HG02970 (cell line): ENCODE measurements at regions not wholly inside any gene's neighbourhood (a gene's known extent, or its start where the extent isn't known, plus 50 kb on each side); places are given as distances from the start of the nearest gene placed in this dataset.

Experiments used
- ATAC-seq: cut with Tn5 transposase; IDR thresholded peaks from one replicate; pipeline ENCODE4 v1.9.1; 2021; ENCODE audit warnings: mild to moderate bottlenecking, moderate library complexity, moderate number of reproducible peaks; ENCODE audit not compliant: unreplicated experiment, low FRiP score

- ATAC-seq, result no peak
Observed at GRCh38 chr10:3237530-3237929, 64.9 kb upstream of the PITRM1 start.

DNA sequence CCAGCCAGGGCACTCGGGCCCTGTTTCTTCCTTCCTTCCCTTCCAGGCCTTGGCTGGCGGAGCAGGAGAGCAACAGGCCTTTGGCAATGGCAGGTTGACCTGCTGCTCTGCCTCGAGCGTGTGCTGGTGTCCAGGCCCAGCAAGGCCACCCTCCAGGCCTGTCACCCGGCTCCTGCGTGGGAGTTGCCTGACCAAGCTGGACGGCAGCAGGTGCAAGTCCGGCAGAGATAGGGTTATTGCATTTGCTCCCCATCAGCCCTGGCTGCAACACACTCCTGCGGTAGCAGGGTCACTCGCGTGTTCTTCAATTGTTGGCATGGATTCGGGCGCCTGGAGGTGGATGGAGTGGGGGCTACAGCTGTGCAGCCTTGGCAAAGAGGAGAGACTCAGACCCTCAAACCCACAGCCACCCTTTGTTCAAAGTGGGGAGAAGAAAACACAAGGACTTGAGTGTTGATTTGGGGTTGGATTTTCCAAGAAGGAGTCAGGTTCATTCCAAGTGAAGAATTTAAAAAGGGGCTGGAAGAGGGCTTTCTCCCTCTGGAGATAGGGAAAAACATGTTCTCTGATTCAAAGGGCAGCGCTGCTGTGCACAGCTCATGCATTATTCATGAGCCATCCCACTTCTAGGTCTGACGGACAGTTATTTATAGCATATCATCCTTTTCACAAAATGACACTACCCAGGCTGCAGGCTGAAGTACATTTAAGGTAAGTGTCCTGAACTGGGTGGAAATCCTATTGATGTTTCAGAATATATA, 64.2 kb upstream of the PITRM1 start:
- no peak for ATAC-seq

DNA sequence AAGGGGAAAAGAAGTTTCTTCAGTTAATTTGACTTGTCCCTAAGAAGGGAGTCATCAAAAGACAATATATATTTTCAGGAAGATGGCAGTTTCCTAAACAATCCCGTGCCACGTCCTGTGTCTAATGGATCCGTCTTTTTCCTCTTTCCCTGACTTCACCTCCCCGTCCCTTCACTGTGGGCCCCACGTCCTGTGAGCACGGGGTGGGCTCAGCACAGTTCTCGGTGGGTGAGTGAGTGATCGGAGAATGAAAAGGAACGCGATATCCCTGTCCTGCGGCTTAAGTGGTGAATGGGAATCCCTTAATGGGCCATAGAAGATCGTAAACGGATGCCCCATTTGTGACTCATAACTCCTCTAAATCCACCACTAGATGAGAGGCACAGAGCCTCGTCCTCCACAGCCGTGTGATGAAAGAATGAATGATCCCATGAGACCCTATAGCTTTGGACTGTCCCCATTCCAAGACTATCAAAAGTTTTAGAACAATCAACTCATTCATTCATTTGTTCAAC, 63.5 kb upstream of the PITRM1 start:
- ATAC-seq, result no peak

DNA sequence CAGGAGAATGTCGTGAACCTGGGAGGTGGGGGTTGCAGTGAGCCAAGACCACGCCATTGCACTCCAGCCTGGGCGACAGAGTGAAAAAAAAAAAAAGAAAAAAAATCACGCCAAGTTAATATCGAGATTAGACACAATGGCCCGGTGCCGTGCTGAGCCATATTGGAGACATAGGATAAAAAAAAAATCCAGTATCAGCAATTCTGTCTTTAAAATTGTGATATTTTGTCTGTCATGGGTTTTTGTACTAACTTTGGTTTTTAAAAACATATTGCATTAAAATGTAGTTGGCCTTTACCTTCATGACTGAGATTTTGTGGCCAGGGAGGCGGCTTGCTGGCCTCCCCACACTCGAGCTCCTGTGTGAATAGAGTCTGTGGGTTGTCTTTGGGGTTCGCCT, 62.8 kb upstream of the PITRM1 start:
- ATAC-seq, result no peak

DNA sequence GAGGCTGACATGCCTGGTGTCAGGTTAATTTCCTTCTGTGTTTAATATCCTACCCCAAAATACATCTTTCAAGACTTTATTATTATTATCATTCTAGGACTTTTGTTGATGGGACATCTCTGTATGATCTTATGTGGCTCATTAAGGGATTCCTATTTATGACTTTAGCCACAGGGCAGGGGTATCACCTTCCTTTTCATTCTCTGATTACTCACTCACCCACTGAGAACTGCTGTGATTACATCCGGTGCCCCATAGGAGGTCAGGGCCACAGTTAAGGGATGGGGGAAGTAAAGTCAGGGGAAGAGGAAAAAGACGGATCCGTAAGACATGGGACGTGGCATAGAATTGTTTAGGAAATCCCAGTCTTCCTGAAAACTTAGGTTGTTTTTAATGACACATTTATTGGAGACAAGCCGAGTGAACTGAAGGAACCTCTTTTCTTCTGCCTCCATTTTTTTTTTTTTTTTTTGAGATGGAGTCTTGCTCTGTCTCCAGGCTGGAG, 61.0 kb upstream of the PITRM1 start:
- ATAC-seq, result no peak

- no peak for ATAC-seq
Observed at GRCh38 chr10:3231951-3232730, 59.6 kb upstream of the PITRM1 start.

DNA sequence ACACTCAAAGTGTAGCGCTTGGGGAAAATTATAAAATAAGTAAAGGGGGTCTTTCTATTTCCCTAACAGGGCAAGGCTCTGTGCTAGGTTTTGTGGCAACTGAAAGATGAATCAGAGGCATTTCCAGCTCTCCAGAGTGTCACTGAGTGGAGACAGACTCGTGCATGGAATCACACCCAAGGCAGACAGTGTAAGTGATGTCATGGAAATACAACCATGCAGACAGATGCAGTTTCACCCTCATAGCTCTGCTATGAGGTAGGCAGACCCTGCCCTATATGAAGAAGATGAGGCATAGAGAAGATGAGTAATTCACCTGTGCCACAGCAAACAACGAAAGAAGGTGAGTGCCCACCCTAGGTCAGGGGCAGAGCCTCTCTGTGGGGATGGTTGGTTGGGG, 57.2 kb upstream of the PITRM1 start:
- ATAC-seq, result no peak

DNA sequence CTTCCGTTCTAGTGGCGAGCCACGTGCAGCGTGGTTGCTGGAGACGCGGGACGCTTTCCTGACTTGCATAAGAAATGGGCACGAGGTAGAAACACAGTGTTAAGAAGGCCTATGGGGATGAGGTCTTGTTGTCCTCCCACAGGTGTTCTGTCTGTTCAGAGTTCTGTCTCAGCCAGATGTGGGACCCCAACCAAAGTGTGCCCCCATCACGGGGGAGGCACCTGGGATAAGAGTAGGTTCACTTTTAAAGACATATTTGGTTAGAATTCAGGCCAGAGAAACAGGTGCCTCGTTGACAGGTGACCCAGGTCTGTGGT, 56.0 kb upstream of the PITRM1 start:
- ATAC-seq, result no peak

DNA sequence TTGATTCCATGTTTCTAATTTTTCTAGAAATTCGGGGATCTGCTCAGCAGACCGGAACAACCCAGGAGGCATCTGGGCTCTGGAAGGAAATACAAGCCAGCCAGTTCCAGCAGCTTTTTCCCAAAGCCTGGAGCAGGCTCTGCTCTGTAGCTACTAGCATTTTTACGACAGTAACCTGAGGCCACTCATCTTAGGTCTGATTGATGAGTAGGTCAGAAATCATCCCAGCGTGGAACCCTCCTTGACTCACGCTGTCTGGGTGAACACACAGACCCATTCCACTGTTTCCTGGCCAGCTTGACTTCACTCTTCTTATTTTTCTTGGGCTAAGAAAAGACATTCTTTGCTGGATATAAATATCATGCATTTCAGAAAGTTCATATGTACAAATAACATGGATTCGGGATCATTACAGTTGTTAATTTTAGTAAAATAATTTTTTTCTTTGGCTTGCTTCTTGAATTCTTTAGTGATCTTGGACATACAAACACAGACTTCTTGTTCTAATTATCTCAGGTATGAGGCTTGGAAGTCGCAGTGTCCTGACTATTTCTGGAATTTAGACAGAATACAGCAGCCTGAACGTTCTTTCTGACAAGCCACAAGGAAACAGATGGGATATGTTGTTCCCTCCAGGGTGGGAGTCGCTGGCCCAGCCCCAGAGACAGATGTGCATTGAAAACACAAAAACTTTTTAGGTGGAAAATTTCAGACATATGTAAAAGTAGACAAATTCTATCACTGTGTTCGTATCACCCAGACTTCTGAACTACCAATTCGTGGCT, 54.6 kb upstream of the PITRM1 start:
- ATAC-seq, result no peak

DNA sequence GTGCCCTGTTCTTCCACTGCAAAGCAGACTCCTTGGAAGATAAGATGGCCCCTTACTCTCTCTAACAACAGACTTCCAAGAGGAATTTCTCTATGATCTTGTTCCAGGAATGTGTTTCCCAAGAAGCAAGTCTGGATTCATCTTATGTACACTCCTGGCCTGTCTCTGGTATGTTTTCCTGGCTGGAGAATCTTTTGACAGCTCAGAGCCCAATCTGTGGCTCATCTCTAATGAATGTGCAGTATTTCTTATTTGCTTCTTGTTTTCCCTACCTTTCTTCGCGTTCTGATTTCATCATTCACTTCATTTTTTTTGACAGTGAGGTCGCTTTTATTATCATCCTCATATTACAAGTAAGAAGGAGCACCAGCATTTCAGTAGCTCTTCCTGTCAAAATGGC, 53.0 kb upstream of the PITRM1 start:
- no peak for ATAC-seq

GRCh38 chr10:3224241-3224640, 51.7 kb upstream of the PITRM1 start:
- no peak for ATAC-seq

- ATAC-seq, result no peak
Observed at GRCh38 chr10:3222626-3223025, 50.0 kb upstream of the PITRM1 start.
